GM19035 (cell line): ENCODE measurements at regions not wholly inside any gene's neighbourhood (a gene's known extent, or its start where the extent isn't known, plus 50 kb on each side); places are given as distances from the start of the nearest gene placed in this dataset.

Experiments used
- ATAC-seq: cut with Tn5 transposase; IDR thresholded peaks from one replicate; pipeline ENCODE4 v1.9.1; 2021; ENCODE audit not compliant: unreplicated experiment

GRCh38 chr12:40172879-40173278, 51.9 kb upstream of the LRRK2 start:
- no peak for ATAC-seq

- ATAC-seq: no peak
These were observed 53.3 kb upstream of the LRRK2 start for GRCh38 chr12:40171501-40171900.

GRCh38 chr12:40171066-40171465, 53.7 kb upstream of the LRRK2 start:
- no peak for ATAC-seq

- ATAC-seq: no peak
These were observed 54.2 kb upstream of the LRRK2 start for GRCh38 chr12:40170593-40170992.

- ATAC-seq: peak; percentile 91
These were observed 55.9 kb upstream of the LRRK2 start for GRCh38 chr12:40168868-40169267.

GRCh38 chr12:40168419-40168818, 56.4 kb upstream of the LRRK2 start:
- ATAC-seq: peak; percentile 35

GRCh38 chr12:40168001-40168400, 56.8 kb upstream of the LRRK2 start:
- ATAC-seq: peak; percentile 56

- ATAC-seq: no peak
These were observed 59.3 kb upstream of the SLC2A13 start for GRCh38 chr12:40165179-40165578.

- no peak for ATAC-seq
These were observed 58.2 kb upstream of the SLC2A13 start for GRCh38 chr12:40164034-40164433.

GRCh38 chr12:40162033-40162432, 56.2 kb upstream of the SLC2A13 start:
- ATAC-seq: no peak

GRCh38 chr12:40158592-40159111, 52.8 kb upstream of the SLC2A13 start:
- peak; percentile 61 for ATAC-seq

GRCh38 chr12:40157336-40157735, 51.5 kb upstream of the SLC2A13 start:
- no peak for ATAC-seq

- no peak for ATAC-seq
These were observed 50.3 kb upstream of the SLC2A13 start for GRCh38 chr12:40156021-40156764.
